SK-N-MC (cell line): ENCODE measurements at regions not wholly inside any gene's neighbourhood (a gene's known extent, or its start where the extent isn't known, plus 50 kb on each side); places are given as distances from the start of the nearest gene placed in this dataset.

ENCODE experiments used
- EZH2 ChIP-seq: fragments of 200-600 bp; sonication (generic); IDR thresholded peaks from one replicate; pipeline ENCODE4 v1.6.1; 2017; ENCODE audit warnings: antibody characterized with exemption
- FOXP2 ChIP-seq: optimal IDR thresholded peaks from 2 replicates; pipeline ENCODE3; 2011; ENCODE audit warnings: mild to moderate bottlenecking, moderate library complexity; ENCODE audit not compliant: insufficient read depth; ENCODE audit errors: extremely low read length, control extremely low read depth

DNA sequence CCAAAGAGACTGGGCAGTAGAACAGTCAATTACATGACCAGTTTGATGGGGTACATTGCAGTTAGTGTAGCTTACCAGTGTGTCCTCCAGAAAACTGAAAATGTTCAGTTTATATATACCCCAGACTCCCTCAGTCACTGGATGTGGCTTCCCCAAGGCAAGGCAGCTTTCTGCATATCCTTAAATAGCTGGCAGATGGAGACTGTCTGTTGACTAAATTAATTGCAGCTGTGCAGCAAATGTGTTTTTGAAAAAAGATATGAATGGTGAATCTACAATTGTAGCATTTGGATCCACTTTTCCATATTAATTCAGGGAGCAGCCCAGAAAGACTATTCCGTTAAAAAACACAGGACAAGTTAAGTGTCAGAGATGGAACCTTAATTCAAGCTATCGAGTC is 565.1 kb upstream of the CCDC179 start:
- TF ChIP-seq EZH2, result no peak
- TF ChIP-seq FOXP2, result no peak
